A549 (cell line): ENCODE measurements at regions not wholly inside any gene's neighbourhood (a gene's known extent, or its start where the extent isn't known, plus 50 kb on each side); places are given as distances from the start of the nearest gene placed in this dataset.

Source experiments
- ATAC-seq, 2 experiments: fragments of 200-7000 bp in 1 of 2; fragments of >200 bp in 1 of 2; cut with Nextera tagmentation in 1 of 2; cut with Tn5 transposase in 1 of 2; 3 replicates each; pipeline versions ENCODE4 v1.8.0 to v1.9.1; 2018 to 2020; ENCODE audit warnings: mild to moderate bottlenecking in 1 of 2, moderate library complexity in 1 of 2
- CTCF ChIA-PET: fragments of 300-600 bp; sonication (Branson Sonifier 250); formaldehyde crosslinking; extraction: SDS; loops from one replicate; lab custom pipeline; 2021; ENCODE audit warnings: antibody characterized with exemption, inconsistent platforms; lab: Yijun Ruan, JAX
- POLR2A ChIA-PET: fragments of 350-600 bp; formaldehyde crosslinking; extraction: SDS; loops from one replicate; lab custom pipeline; 2021; ENCODE audit warnings: antibody characterized with exemption, inconsistent platforms; lab: Yijun Ruan, JAX
- DNase-seq, 2 experiments: peaks; one replicate each; pipeline versions ENCODE4 v3.0.0 to v3.0.0-alpha.2; 2011 to 2016; ENCODE audit warnings: low read depth in 1 of 2, low spot score in 1 of 2
- FAIRE-seq: peaks from 2 replicates; lab custom pipeline; 2011; peaks lifted over from hg19 to GRCh38; lab: Jason Lieb, UNC
- H3K27ac ChIP-seq, 2 experiments: fragments of >200 bp; sonication (Bioruptor Twin); formaldehyde crosslinking; 3 replicates each; pipeline ENCODE4 v1.5.1; 2016 to 2017
- H3K4me1 ChIP-seq: fragments of >200 bp; sonication (Bioruptor Twin); formaldehyde crosslinking; 3 replicates; pipeline ENCODE4 v1.6.1; 2016
- H3K4me2 ChIP-seq: fragments of >200 bp; sonication (Bioruptor Twin); formaldehyde crosslinking; 3 replicates; pipeline ENCODE4 v1.6.1; 2016
- H3K4me3 ChIP-seq: fragments of >200 bp; sonication (Bioruptor Twin); formaldehyde crosslinking; 3 replicates; pipeline ENCODE4 v1.5.1; 2016
- H3K9me3 ChIP-seq: fragments of >200 bp; sonication (Bioruptor Twin); formaldehyde crosslinking; 3 replicates; pipeline ENCODE4 v1.6.1; 2016
- FOXS1 ChIP-seq: fragments of 250-450 bp; sonication (Bioruptor Pico); IDR thresholded peaks from 2 replicates; pipeline ENCODE4 v1.5.0; 2020; ENCODE audit warnings: mild to moderate bottlenecking, moderate library complexity
- HDAC2 ChIP-seq: fragments of 200-600 bp; sonication (generic); IDR thresholded peaks from 2 replicates; pipeline ENCODE4 v1.6.1; 2016
- HOXA7 ChIP-seq: fragments of 250-450 bp; sonication (Bioruptor Pico); IDR thresholded peaks from 2 replicates; pipeline ENCODE4 v1.5.0; 2020; ENCODE audit warnings: mild to moderate bottlenecking, moderate library complexity
- HOXB5 ChIP-seq: fragments of 250-450 bp; sonication (Bioruptor Pico); IDR thresholded peaks from 2 replicates; pipeline ENCODE4 v1.5.0; 2020; ENCODE audit warnings: mild to moderate bottlenecking, moderate library complexity
- KDM1A ChIP-seq: fragments of 200-600 bp; sonication (generic); IDR thresholded peaks from 2 replicates; pipeline ENCODE4 v1.6.1; 2016; ENCODE audit warnings: low read depth, mild to moderate bottlenecking
- KDM5A ChIP-seq: fragments of 200-600 bp; sonication (generic); IDR thresholded peaks from 2 replicates; pipeline ENCODE4 v1.6.1; 2016; ENCODE audit warnings: antibody characterized with exemption, mild to moderate bottlenecking
- NFE2L2 ChIP-seq: fragments of 150-350 bp; conservative IDR thresholded peaks from 2 replicates; pipeline ENCODE4 v1.6.1; 2014; ENCODE audit warnings: low read length
- NPAS2 ChIP-seq: fragments of 250-450 bp; sonication (Bioruptor Pico); IDR thresholded peaks from 2 replicates; pipeline ENCODE4 v1.8.0; 2022; ENCODE audit warnings: mild to moderate bottlenecking, moderate library complexity, borderline replicate concordance
- RARB ChIP-seq: fragments of 250-450 bp; sonication (Bioruptor Pico); IDR thresholded peaks from 2 replicates; pipeline ENCODE4 v1.8.0; 2021; ENCODE audit warnings: mild to moderate bottlenecking, moderate library complexity
- RCOR1 ChIP-seq: fragments of 150-350 bp; IDR thresholded peaks from 2 replicates; pipeline ENCODE4 v1.6.1; 2014; ENCODE audit warnings: antibody characterized with exemption, low read length, low read depth
- WGBS: methylation state at CpG from one replicate; pipeline ENCODE4 v1.1.6; 2017; ENCODE audit errors: missing lambda C conversion rate; 5-methylcytosine and 5-hydroxymethylcytosine counted together
- TF ChIP-seq, protein P1 (sequence below): fragments of 200-600 bp; sonication (generic); IDR thresholded peaks from 2 replicates; pipeline ENCODE4 v1.6.1; 2016; ENCODE audit warnings: antibody characterized with exemption, mild to moderate bottlenecking, moderate library complexity
- TF ChIP-seq, protein P2 (sequence below): IDR thresholded peaks from 2 replicates; pipeline ENCODE4 v1.6.1; 2012; ENCODE audit warnings: low read depth, borderline replicate concordance
- TF ChIP-seq, protein P3 (sequence below): IDR thresholded peaks from 2 replicates; pipeline ENCODE4 v1.6.1; 2012
- TF ChIP-seq, protein P4 (sequence below): fragments of 250-450 bp; sonication (Bioruptor Pico); IDR thresholded peaks from 2 replicates; pipeline ENCODE4 v1.5.0; 2021; ENCODE audit warnings: mild to moderate bottlenecking, moderate library complexity, borderline replicate concordance

DNA sequence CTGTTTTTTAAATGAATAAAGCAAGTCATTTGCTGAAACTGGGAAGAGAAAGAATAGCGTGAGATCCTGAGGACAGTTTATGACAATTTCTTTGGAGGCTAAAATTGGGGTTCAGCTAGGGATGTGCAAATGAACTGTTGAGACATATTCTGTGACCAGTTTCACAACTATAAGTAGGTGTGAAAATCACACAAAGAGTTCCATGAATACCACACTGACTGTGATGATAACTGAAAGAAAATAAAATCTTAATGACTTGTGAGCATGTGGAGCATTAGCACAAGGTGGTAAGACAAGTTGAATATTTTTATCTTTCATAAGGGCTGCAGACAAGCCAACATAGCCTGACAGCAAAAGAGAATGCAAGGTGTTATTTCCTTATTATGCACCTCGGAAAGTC lies 61.1 kb upstream of the PDGFD start (continued):
- TF ChIP-seq, protein P1, sequence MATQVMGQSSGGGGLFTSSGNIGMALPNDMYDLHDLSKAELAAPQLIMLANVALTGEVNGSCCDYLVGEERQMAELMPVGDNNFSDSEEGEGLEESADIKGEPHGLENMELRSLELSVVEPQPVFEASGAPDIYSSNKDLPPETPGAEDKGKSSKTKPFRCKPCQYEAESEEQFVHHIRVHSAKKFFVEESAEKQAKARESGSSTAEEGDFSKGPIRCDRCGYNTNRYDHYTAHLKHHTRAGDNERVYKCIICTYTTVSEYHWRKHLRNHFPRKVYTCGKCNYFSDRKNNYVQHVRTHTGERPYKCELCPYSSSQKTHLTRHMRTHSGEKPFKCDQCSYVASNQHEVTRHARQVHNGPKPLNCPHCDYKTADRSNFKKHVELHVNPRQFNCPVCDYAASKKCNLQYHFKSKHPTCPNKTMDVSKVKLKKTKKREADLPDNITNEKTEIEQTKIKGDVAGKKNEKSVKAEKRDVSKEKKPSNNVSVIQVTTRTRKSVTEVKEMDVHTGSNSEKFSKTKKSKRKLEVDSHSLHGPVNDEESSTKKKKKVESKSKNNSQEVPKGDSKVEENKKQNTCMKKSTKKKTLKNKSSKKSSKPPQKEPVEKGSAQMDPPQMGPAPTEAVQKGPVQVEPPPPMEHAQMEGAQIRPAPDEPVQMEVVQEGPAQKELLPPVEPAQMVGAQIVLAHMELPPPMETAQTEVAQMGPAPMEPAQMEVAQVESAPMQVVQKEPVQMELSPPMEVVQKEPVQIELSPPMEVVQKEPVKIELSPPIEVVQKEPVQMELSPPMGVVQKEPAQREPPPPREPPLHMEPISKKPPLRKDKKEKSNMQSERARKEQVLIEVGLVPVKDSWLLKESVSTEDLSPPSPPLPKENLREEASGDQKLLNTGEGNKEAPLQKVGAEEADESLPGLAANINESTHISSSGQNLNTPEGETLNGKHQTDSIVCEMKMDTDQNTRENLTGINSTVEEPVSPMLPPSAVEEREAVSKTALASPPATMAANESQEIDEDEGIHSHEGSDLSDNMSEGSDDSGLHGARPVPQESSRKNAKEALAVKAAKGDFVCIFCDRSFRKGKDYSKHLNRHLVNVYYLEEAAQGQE = no peak

DNA sequence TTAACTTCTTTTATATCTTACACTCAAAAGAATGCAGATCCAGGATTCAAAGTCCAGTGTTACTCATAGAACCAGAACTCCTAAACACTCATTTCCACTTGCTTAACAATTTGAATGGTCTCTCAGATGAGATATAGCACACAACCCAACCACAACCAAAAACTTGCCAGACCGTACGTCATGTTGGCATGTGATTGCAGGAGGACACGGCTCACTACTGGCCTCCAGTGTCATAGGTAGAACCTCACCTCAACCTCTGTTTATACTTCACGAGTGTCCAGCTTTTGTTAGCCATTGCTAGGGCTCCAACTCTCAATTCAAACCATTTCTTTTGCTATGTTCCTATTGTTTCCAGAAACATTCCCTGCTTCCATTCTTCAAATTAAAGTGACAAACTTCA lies 58.5 kb upstream of the PDGFD start:
- DNase-seq (no peak), ATAC-seq (no peak), FAIRE-seq (no peak)
- no peak overlapping the region for H3K27ac ChIP-seq
- no peak overlapping the region for H3K4me2 ChIP-seq
- ChIA-PET POLR2A (no interaction called here), CTCF (no interaction called here)
- no peaks in the 10 kb centered on the region for H3K9me3 ChIP-seq
- H3K4me1 ChIP-seq = no peaks in the 10 kb centered on the region
- no peak overlapping the region for H3K4me3 ChIP-seq
- 44% methylated on average over 4 of the region's 4 CpGs for WGBS
- TF ChIP-seq HDAC2 (no peak), NPAS2 (CRISPR knock-in tag) (no peak), HOXB5 (CRISPR knock-in tag) (no peak), FOXS1 (CRISPR knock-in tag) (no peak), RARB (CRISPR knock-in tag) (no peak), KDM5A (no peak), RCOR1 (no peak), HOXA7 (CRISPR knock-in tag) (no peak)
- TF ChIP-seq, protein P2, sequence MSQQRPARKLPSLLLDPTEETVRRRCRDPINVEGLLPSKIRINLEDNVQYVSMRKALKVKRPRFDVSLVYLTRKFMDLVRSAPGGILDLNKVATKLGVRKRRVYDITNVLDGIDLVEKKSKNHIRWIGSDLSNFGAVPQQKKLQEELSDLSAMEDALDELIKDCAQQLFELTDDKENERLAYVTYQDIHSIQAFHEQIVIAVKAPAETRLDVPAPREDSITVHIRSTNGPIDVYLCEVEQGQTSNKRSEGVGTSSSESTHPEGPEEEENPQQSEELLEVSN = no peak
- TF ChIP-seq, protein P3, sequence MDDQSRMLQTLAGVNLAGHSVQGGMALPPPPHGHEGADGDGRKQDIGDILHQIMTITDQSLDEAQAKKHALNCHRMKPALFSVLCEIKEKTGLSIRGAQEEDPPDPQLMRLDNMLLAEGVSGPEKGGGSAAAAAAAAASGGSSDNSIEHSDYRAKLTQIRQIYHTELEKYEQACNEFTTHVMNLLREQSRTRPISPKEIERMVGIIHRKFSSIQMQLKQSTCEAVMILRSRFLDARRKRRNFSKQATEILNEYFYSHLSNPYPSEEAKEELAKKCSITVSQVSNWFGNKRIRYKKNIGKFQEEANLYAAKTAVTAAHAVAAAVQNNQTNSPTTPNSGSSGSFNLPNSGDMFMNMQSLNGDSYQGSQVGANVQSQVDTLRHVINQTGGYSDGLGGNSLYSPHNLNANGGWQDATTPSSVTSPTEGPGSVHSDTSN = no peak

DNA sequence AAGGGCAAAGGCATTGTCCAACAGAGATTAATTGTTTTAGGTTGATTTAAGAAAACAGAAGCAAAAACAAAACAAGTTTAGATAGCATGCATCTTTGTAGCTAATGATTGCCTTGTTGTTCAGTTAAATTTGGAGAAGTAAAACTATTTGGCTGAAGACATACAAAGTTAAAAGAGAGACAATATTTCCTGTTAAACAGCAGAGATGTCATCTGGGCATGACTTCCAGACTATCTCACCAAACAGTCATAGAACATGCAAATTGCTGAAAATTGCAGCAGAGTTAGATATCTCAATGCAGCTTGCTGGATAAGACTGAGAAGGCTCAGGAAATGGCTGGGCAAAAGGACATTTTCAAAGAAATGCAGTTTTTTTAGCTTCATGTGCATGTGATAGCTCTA lies 57.5 kb upstream of the PDGFD start:
- ATAC-seq (no peak), DNase-seq (no peak), FAIRE-seq (no peak)
- Histone ChIP-seq H3K9me3 (no peaks in the 10 kb centered on the region), H3K4me1 (no peaks in the 10 kb centered on the region), H3K27ac (no peak overlapping the region), H3K4me3 (no peak overlapping the region), H3K4me2 (no peak overlapping the region)
- CTCF ChIA-PET = no interaction called here
- TF ChIP-seq, protein P2 = no peak
- POLR2A ChIA-PET = no interaction called here

DNA sequence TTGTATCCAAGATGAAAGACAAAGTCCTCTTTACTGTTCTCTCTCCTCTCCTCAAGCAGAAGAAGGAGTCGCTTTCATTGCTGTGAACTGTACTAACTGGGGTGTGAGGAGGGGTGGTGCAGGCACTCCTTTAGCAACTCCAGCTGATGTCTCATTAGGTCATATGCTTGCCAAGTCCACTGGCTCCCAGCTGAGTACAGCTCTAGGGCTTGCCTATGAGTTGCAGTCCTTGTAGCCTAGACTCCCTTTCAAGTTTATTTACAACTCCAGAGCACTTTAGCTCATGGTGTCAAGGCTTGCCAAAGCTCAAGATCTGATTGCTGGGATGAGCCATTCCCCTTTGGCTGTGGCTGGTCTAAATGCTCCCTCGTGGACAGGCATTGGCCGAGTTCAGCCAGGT lies 55.1 kb upstream of the PDGFD start:
- TF ChIP-seq NFE2L2 (no peak), KDM1A (no peak)
- TF ChIP-seq, protein P4, sequence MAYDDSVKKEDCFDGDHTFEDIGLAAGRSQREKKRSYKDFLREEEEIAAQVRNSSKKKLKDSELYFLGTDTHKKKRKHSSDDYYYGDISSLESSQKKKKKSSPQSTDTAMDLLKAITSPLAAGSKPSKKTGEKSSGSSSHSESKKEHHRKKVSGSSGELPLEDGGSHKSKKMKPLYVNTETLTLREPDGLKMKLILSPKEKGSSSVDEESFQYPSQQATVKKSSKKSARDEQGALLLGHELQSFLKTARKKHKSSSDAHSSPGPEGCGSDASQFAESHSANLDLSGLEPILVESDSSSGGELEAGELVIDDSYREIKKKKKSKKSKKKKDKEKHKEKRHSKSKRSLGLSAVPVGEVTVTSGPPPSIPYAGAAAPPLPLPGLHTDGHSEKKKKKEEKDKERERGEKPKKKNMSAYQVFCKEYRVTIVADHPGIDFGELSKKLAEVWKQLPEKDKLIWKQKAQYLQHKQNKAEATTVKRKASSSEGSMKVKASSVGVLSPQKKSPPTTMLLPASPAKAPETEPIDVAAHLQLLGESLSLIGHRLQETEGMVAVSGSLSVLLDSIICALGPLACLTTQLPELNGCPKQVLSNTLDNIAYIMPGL (CRISPR knock-in tag) = no peak
- whole genome bisulfite sequencing = 39% methylated on average over 3 of the region's 3 CpGs
- H3K4me2 ChIP-seq = no peak overlapping the region
- H3K4me3 ChIP-seq = no peak overlapping the region
- no peak for DNase-seq
- CTCF ChIA-PET = no interaction called here
- no peaks in the 10 kb centered on the region for H3K9me3 ChIP-seq
- FAIRE-seq = no peak
- no peaks in the 10 kb centered on the region for H3K4me1 ChIP-seq
- no peak overlapping the region for H3K27ac ChIP-seq
- POLR2A ChIA-PET = no interaction called here
- ATAC-seq = no peak
